Peyer's patch (tissue), 4 donors: ENCODE measurements at regions not wholly inside any gene's neighbourhood (a gene's known extent, or its start where the extent isn't known, plus 50 kb on each side); places are given as distances from the start of the nearest gene placed in this dataset.

Source experiments
- POLR2A ChIP-seq, 2 donors: fragments of 450-650 bp; IDR thresholded peaks; one replicate each; pipeline ENCODE4 v1.5.1; 2017; ENCODE audit warnings: antibody characterized with exemption in 2 of 2, mild to moderate bottlenecking in 2 of 2, moderate library complexity in 2 of 2
- TF ChIP-seq, protein P1 (sequence below), 6 experiments: fragments of 450-650 bp in 4 of 6; fragments of 200-600 bp in 2 of 6; sonication (generic) in 1 of 6; IDR thresholded peaks; one replicate each; pipeline ENCODE4 v1.5.1; 2017 to 2019; ENCODE audit warnings: antibody characterized with exemption in 6 of 6, mild to moderate bottlenecking in 3 of 6, moderate library complexity in 1 of 6

DNA sequence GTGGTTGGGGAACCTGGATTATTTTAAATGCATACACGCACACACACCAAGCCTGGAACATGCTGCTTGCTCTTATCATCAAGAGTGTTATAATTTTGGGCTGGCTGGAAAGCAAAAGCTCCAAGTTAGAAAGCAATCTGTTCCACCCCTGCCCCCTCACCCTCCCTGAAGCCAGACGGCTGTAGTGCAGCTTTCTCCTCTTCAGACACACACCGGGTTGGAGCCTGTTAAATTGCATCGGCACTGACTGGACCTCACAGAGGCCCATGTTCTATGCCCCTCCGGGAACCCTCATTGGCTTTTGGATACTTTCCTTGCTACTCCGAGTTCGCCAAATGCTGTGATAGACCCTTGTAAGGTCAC, 90.6 kb upstream of the KCNJ15 start:
- TF ChIP-seq POLR2A (IDR thresholded peaks at IDR 0.05), result no peak
- TF ChIP-seq, protein P1, sequence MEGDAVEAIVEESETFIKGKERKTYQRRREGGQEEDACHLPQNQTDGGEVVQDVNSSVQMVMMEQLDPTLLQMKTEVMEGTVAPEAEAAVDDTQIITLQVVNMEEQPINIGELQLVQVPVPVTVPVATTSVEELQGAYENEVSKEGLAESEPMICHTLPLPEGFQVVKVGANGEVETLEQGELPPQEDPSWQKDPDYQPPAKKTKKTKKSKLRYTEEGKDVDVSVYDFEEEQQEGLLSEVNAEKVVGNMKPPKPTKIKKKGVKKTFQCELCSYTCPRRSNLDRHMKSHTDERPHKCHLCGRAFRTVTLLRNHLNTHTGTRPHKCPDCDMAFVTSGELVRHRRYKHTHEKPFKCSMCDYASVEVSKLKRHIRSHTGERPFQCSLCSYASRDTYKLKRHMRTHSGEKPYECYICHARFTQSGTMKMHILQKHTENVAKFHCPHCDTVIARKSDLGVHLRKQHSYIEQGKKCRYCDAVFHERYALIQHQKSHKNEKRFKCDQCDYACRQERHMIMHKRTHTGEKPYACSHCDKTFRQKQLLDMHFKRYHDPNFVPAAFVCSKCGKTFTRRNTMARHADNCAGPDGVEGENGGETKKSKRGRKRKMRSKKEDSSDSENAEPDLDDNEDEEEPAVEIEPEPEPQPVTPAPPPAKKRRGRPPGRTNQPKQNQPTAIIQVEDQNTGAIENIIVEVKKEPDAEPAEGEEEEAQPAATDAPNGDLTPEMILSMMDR (IDR thresholded peaks at IDR 0.05), result no peak
